RWPE1 (cell line): ENCODE measurements at regions not wholly inside any gene's neighbourhood (a gene's known extent, or its start where the extent isn't known, plus 50 kb on each side); places are given as distances from the start of the nearest gene placed in this dataset.

Experiments used
- CTCF ChIA-PET: fragments of 350-600 bp; sonication (Branson Sonifier 250); formaldehyde crosslinking; extraction: SDS; loops from one replicate; lab custom pipeline; 2021; lab: Yijun Ruan, JAX
- POLR2A ChIA-PET: fragments of 400-600 bp; formaldehyde crosslinking; extraction: SDS; loops from one replicate; lab custom pipeline; 2020; ENCODE audit warnings: antibody characterized with exemption; ENCODE audit not compliant: low non-redundant PET; lab: Yijun Ruan, JAX
- DNase-seq: peaks from one replicate; pipeline ENCODE4 v3.0.0; 2012; ENCODE audit warnings: low spot score
- H3K27ac ChIP-seq: fragments of 450-650 bp; 2 replicates; pipeline ENCODE4 v1.5.1; 2017
- CTCF ChIP-seq: fragments of 450-650 bp; conservative IDR thresholded peaks from 2 replicates; pipeline ENCODE4 v1.5.1; 2017; ENCODE audit warnings: low read depth, mild to moderate bottlenecking

- ChIA-PET POLR2A (no interaction called here), CTCF (interaction anchor here (1.4 kb wide), 1 partner anchor 38 kb away, joined by 3 read pairs; no protein-coding TSS in a partner anchor)
- DNase-seq = no peak
- H3K27ac ChIP-seq = no peak overlapping the region
- no peak for TF ChIP-seq CTCF
These were observed 141.7 kb downstream of the EDN3 start for GRCh38 chr20:59441860-59442810.

GRCh38 chr20:59443550-59443949 lies 143.1 kb downstream of the EDN3 start:
- CTCF ChIA-PET = interaction anchor here (0.6 to 1.4 kb wide), 4 partner anchors 40 to 1691 kb away, joined by 3 to 6 read pairs (median 3); no protein-coding TSS in a partner anchor
- no peak for DNase-seq
- no peak for TF ChIP-seq CTCF
- no peak overlapping the region for H3K27ac ChIP-seq
- POLR2A ChIA-PET = interaction anchor here (0.7 kb wide), 1 partner anchor 1271 kb away, joined by 4 read pairs; no protein-coding TSS in a partner anchor

DNA sequence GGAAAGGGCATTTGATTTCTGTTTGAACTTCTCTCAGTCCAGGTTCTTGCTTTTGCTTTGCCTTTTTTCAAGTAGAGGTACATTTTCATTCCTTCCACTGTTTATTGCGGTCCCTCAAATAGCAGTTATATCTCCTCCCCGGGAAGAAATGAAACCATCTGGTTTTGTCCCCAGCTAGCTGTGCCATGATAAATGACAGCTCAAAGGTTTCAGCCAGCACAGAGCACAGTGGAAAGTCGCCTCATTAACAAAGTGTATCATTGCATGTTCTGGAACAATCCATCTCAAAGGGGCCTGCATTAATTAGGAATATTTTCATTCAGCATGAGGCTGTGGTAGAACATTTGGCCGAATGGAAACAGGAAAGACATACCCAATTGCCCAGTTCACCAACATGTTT lies 146.0 kb downstream of the EDN3 start:
- no peak overlapping the region for H3K27ac ChIP-seq
- ChIA-PET POLR2A (no interaction called here), CTCF (interaction anchor here (0.6 to 1.7 kb wide), 2 partner anchors 9 kb away, joined by 3 to 8 read pairs; no protein-coding TSS in a partner anchor)
- DNase-seq = no peak
- no peak for TF ChIP-seq CTCF

- CTCF ChIA-PET = interaction anchor here (0.7 to 1.7 kb wide), 2 partner anchors 8 to 708 kb away, joined by 4 to 8 read pairs; no protein-coding TSS in a partner anchor
- POLR2A ChIA-PET = no interaction called here
- no peak overlapping the region for H3K27ac ChIP-seq
- DNase-seq = no peak
- TF ChIP-seq CTCF = no peak
These were observed 147.8 kb downstream of the EDN3 start for GRCh38 chr20:59448196-59448595.

- TF ChIP-seq CTCF = no peak
- no peak overlapping the region for H3K27ac ChIP-seq
- DNase-seq = no peak
- ChIA-PET POLR2A (no interaction called here), CTCF (interaction anchor here (0.7 kb wide), 1 partner anchor 709 kb away, joined by 4 read pairs; no protein-coding TSS in a partner anchor)
These were observed 148.5 kb downstream of the EDN3 start for GRCh38 chr20:59448851-59449444.

- CTCF ChIA-PET = interaction anchor here (1.1 to 1.6 kb wide), 3 partner anchors 45 to 363 kb away, joined by 3 to 5 read pairs (median 4); no protein-coding TSS in a partner anchor
- POLR2A ChIA-PET = no interaction called here
- no peak overlapping the region for H3K27ac ChIP-seq
- TF ChIP-seq CTCF = no peak
- DNase-seq = no peak
These were observed 150.7 kb downstream of the EDN3 start for GRCh38 chr20:59451066-59451630.
